Sigmoid colon (tissue), 6 donors: ENCODE measurements at regions not wholly inside any gene's neighbourhood (a gene's known extent, or its start where the extent isn't known, plus 50 kb on each side); places are given as distances from the start of the nearest gene placed in this dataset.

Experiments
- DNase-seq: peaks from one replicate; pipeline ENCODE4 v3.0.0-alpha.2; 2019
- H3K27ac ChIP-seq, 4 donors: fragments of 200-600 bp; sonication (generic); one replicate each; pipeline ENCODE4 v1.5.1; 2016 to 2019; ENCODE audit warnings: mild to moderate bottlenecking in 1 of 4
- H3K27me3 ChIP-seq, 3 donors: fragments of 200-600 bp; sonication (generic); one replicate each; pipeline ENCODE4 v1.5.1; 2019; ENCODE audit warnings: mild to moderate bottlenecking in 1 of 3
- H3K36me3 ChIP-seq, 4 donors: fragments of 200-600 bp; sonication (generic); one replicate each; pipeline ENCODE4 v1.5.1; 2016 to 2019
- H3K4me1 ChIP-seq, 4 donors: fragments of 200-600 bp; sonication (generic); one replicate each; pipeline ENCODE4 v1.5.1; 2017 to 2019
- H3K4me3 ChIP-seq, 4 donors: fragments of 200-600 bp; sonication (generic); one replicate each; pipeline ENCODE4 v1.5.1; 2017 to 2019; ENCODE audit warnings: mild to moderate bottlenecking in 2 of 4, moderate library complexity in 1 of 4
- H3K9me3 ChIP-seq, 4 donors: fragments of 200-600 bp in 3 of 4; sonication (generic) in 3 of 4; one replicate each; pipeline versions ENCODE4 v1.5.1 to v1.6.1; 2013 to 2019
- CTCF ChIP-seq, 4 experiments: fragments of 450-650 bp in 3 of 4; fragments of 200-600 bp in 1 of 4; IDR thresholded peaks; one replicate each; pipeline ENCODE4 v1.5.1; 2016 to 2019; ENCODE audit warnings: antibody characterized with exemption in 4 of 4, mild to moderate bottlenecking in 3 of 4, moderate library complexity in 2 of 4
- EP300 ChIP-seq, 4 donors: sonication (generic); formaldehyde crosslinking; IDR thresholded peaks; one replicate each; pipeline ENCODE4 v1.6.1; 2017; ENCODE audit warnings: antibody characterized with exemption in 4 of 4
- POLR2A ChIP-seq, 2 donors: fragments of 450-650 bp; IDR thresholded peaks; one replicate each; pipeline ENCODE4 v1.6.1; 2016; ENCODE audit warnings: antibody characterized with exemption in 2 of 2, mild to moderate bottlenecking in 2 of 2, moderate library complexity in 2 of 2
- POLR2AphosphoS5 ChIP-seq, 4 donors: sonication (generic); formaldehyde crosslinking; IDR thresholded peaks; one replicate each; pipeline ENCODE4 v1.6.1; 2017; ENCODE audit warnings: antibody characterized with exemption in 4 of 4
- WGBS, 2 donors: extraction: QIAGEN DNeasy Blood & Tissue Kit; methylation state at CpG; one replicate each; pipeline ENCODE4 v1.1.7; 2013; 5-methylcytosine and 5-hydroxymethylcytosine counted together
- intact Hi-C: fragments of 100-400 bp; cut with DNase I; formaldehyde crosslinking; loops from one replicate; pipeline ENCODE4 v1.15.1; 2023
- donor health status: healthy with polysubstance abuse.
- donor health status: healthy.

- TF ChIP-seq POLR2A (IDR thresholded peaks at IDR 0.05) (no peak), EP300 (IDR thresholded peaks at IDR 0.05) (no peak), POLR2AphosphoS5 (IDR thresholded peaks at IDR 0.05) (no peak)
- no peaks in the 10 kb centered on the region for H3K27me3 ChIP-seq
- H3K27ac ChIP-seq, result no peak overlapping the region
- 94 to 97% methylated on average over 2 of the region's 2 CpGs for WGBS, 2 donors
- no peaks in the 10 kb centered on the region for H3K4me1 ChIP-seq
- no peak overlapping the region for H3K4me3 ChIP-seq
- no peaks in the 10 kb centered on the region for H3K36me3 ChIP-seq
- intact Hi-C loops, result no loop called here
- no peak for DNase-seq
- no peaks in the 10 kb centered on the region for H3K9me3 ChIP-seq
Measured at GRCh38 chr5:58394339-58394738, 65.5 kb downstream of the PLK2 start.

- H3K36me3 ChIP-seq, result no peaks in the 10 kb centered on the region
- TF ChIP-seq CTCF (IDR thresholded peaks at IDR 0.05), result no peak
- TF ChIP-seq POLR2A (IDR thresholded peaks at IDR 0.05), result no peak
- no peak for TF ChIP-seq POLR2AphosphoS5 (IDR thresholded peaks at IDR 0.05)
- no peak for TF ChIP-seq EP300 (IDR thresholded peaks at IDR 0.05)
- 34 to 75% methylated on average over 5 of the region's 5 CpGs for WGBS, 2 donors
- no peaks in the 10 kb centered on the region for H3K4me1 ChIP-seq
- DNase-seq, result no peak
- intact Hi-C loops, result no loop called here
- H3K4me3 ChIP-seq, result no peak overlapping the region
- no peaks in the 10 kb centered on the region for H3K27me3 ChIP-seq
- H3K9me3 ChIP-seq, result no peaks in the 10 kb centered on the region
- no peak overlapping the region for H3K27ac ChIP-seq
Measured at GRCh38 chr5:58393716-58394115, 66.2 kb downstream of the PLK2 start.

GRCh38 chr5:58392496-58392895 lies 67.4 kb downstream of the PLK2 start:
- TF ChIP-seq EP300 (IDR thresholded peaks at IDR 0.05) (no peak), POLR2AphosphoS5 (IDR thresholded peaks at IDR 0.05) (no peak), POLR2A (IDR thresholded peaks at IDR 0.05) (no peak), CTCF (IDR thresholded peaks at IDR 0.05) (no peak)
- H3K4me1 ChIP-seq, result no peaks in the 10 kb centered on the region
- WGBS, 2 donors, result 88 to 89% methylated on average over 4 of the region's 4 CpGs
- no peaks in the 10 kb centered on the region for H3K36me3 ChIP-seq
- no peak for DNase-seq
- intact Hi-C loops, result no loop called here
- H3K4me3 ChIP-seq, result no peak overlapping the region
- no peaks in the 10 kb centered on the region for H3K27me3 ChIP-seq
- H3K27ac ChIP-seq, result no peak overlapping the region
- H3K9me3 ChIP-seq, result no peaks in the 10 kb centered on the region

GRCh38 chr5:58383448-58383847 lies 76.4 kb downstream of the PLK2 start:
- no peak for DNase-seq
- H3K27me3 ChIP-seq, result no peaks in the 10 kb centered on the region
- no peaks in the 10 kb centered on the region for H3K36me3 ChIP-seq
- no peak overlapping the region for H3K4me3 ChIP-seq
- intact Hi-C loops, result no loop called here
- WGBS, 2 donors, result 96 to 97% methylated on average over 2 of the region's 2 CpGs
- H3K27ac ChIP-seq, result no peak overlapping the region
- H3K9me3 ChIP-seq, result peaks cover 0 to 6% (median 1%) of the 10 kb centered on the region in 4 donors
- no peaks in the 10 kb centered on the region for H3K4me1 ChIP-seq
- TF ChIP-seq EP300 (IDR thresholded peaks at IDR 0.05) (no peak), POLR2AphosphoS5 (IDR thresholded peaks at IDR 0.05) (no peak), POLR2A (IDR thresholded peaks at IDR 0.05) (no peak), CTCF (IDR thresholded peaks at IDR 0.05) (no peak)

GRCh38 chr5:58382131-58382534 lies 77.8 kb downstream of the PLK2 start:
- DNase-seq, result no peak
- TF ChIP-seq POLR2A (IDR thresholded peaks at IDR 0.05) (no peak), EP300 (IDR thresholded peaks at IDR 0.05) (no peak), CTCF (IDR thresholded peaks at IDR 0.05) (no peak), POLR2AphosphoS5 (IDR thresholded peaks at IDR 0.05) (no peak)
- H3K4me3 ChIP-seq, result no peak overlapping the region
- no peak overlapping the region for H3K27ac ChIP-seq
- H3K4me1 ChIP-seq, result no peaks in the 10 kb centered on the region
- H3K9me3 ChIP-seq, result peaks cover 0 to 6% (median 1%) of the 10 kb centered on the region in 4 donors
- H3K27me3 ChIP-seq, result no peaks in the 10 kb centered on the region
- 77 to 90% methylated on average over 4 of the region's 4 CpGs for WGBS, 2 donors
- no peaks in the 10 kb centered on the region for H3K36me3 ChIP-seq
- intact Hi-C loops, result no loop called here
